Ovary (tissue), 7 donors: ENCODE measurements at regions not wholly inside any gene's neighbourhood (a gene's known extent, or its start where the extent isn't known, plus 50 kb on each side); places are given as distances from the start of the nearest gene placed in this dataset.

Source experiments
- DNase-seq, 5 donors: peaks; one replicate each; pipeline ENCODE4 v3.0.0-alpha.2; 2019 to 2020
- H3K27ac ChIP-seq, 2 donors: fragments of 200-600 bp; one replicate each; pipeline versions ENCODE4 v1.5.1 to v1.8.0; 2019 to 2022
- H3K27me3 ChIP-seq: fragments of 200-600 bp; one replicate; pipeline ENCODE4 v1.8.0; 2022
- H3K36me3 ChIP-seq: fragments of 200-600 bp; sonication (generic); one replicate; pipeline ENCODE4 v1.5.1; 2019
- H3K4me1 ChIP-seq: one replicate; pipeline ENCODE4 v1.8.1; 2013; ENCODE audit warnings: mild to moderate bottlenecking, moderate library complexity; ENCODE audit not compliant: insufficient read depth
- H3K4me3 ChIP-seq: fragments of 200-600 bp; sonication (generic); one replicate; pipeline ENCODE4 v1.5.1; 2017
- H3K9me3 ChIP-seq, 2 donors: fragments of 200-600 bp in 1 of 2; sonication (generic) in 1 of 2; one replicate each; pipeline versions ENCODE4 v1.5.1 to v1.8.1; 2013 to 2019; ENCODE audit warnings: mild to moderate bottlenecking in 1 of 2, moderate library complexity in 1 of 2
- CTCF ChIP-seq, 3 donors: fragments of 450-650 bp in 2 of 3; fragments of 200-600 bp in 1 of 3; IDR thresholded peaks; one replicate each; pipeline versions ENCODE4 v1.5.1 to v1.8.0; 2016 to 2022; ENCODE audit warnings: antibody characterized with exemption in 3 of 3, mild to moderate bottlenecking in 1 of 3
- EP300 ChIP-seq: sonication (generic); formaldehyde crosslinking; IDR thresholded peaks from one replicate; pipeline ENCODE4 v1.6.1; 2017; ENCODE audit warnings: antibody characterized with exemption
- POLR2A ChIP-seq: fragments of 450-650 bp; IDR thresholded peaks from one replicate; pipeline ENCODE4 v1.6.1; 2017; ENCODE audit warnings: antibody characterized with exemption, mild to moderate bottlenecking, moderate library complexity
- WGBS, 3 donors: extraction: QIAGEN DNeasy Blood & Tissue Kit in 1 of 3; methylation state at CpG; one replicate each; pipeline versions ENCODE4 v1.1.5 to v1.1.7; 2013 to 2017; 5-methylcytosine and 5-hydroxymethylcytosine counted together
- intact Hi-C, 4 donors: fragments of 100-400 bp; cut with DNase I; formaldehyde crosslinking; loops; one replicate each; pipeline versions ENCODE4 v1.11.0 to v1.15.1; 2022 to 2023
- donor health status: DM: no; HTN: no; CAD: no; lungs with moderate emphysema.
- donor health status: DM: no; HTN: no; CAD: no.
- donor health status: Bipolar disorder and iron deficiency.
- donor health status: DM: no; HTN: no; CAD: no.
- donor health status: DM: yes; HTN: yes; CAD: no.

- no peak for DNase-seq
- no peak overlapping the region for H3K27ac ChIP-seq
- H3K9me3 ChIP-seq, result no peaks in the 10 kb centered on the region
- H3K4me3 ChIP-seq, result no peak overlapping the region
- H3K36me3 ChIP-seq, result no peaks in the 10 kb centered on the region
- TF ChIP-seq POLR2A, result no peak
- 57 to 69% (median 63%) methylated on average over 10 of the region's 10 CpGs for WGBS, 3 donors
- H3K27me3 ChIP-seq, result no peaks in the 10 kb centered on the region
- H3K4me1 ChIP-seq, result no peaks in the 10 kb centered on the region
- intact Hi-C loops, result loop anchor here in 1 of 4 donors (1.0 kb wide), 1 partner anchor 28 kb away; no protein-coding TSS in a partner anchor
Observed at GRCh38 chr9:86598411-86599239, 244.4 kb upstream of the TUT7 start.

- no peaks in the 10 kb centered on the region for H3K36me3 ChIP-seq
- no peak overlapping the region for H3K27ac ChIP-seq
- WGBS, 3 donors, result 91 to 95% (median 93%) methylated on average over 10 of the region's 10 CpGs
- no peaks in the 10 kb centered on the region for H3K9me3 ChIP-seq
- intact Hi-C loops, result no loop called here
- H3K4me3 ChIP-seq, result no peak overlapping the region
- H3K4me1 ChIP-seq, result no peaks in the 10 kb centered on the region
- no peaks in the 10 kb centered on the region for H3K27me3 ChIP-seq
- no peak for DNase-seq
- TF ChIP-seq CTCF (IDR thresholded peaks at IDR 0.05) (no peak), POLR2A (no peak), EP300 (no peak)
Observed at GRCh38 chr9:86594724-86595123, 240.5 kb upstream of the TUT7 start.

GRCh38 chr9:86591472-86591871 is 237.3 kb upstream of the TUT7 start:
- Histone ChIP-seq H3K9me3 (no peaks in the 10 kb centered on the region), H3K27ac (no peak overlapping the region), H3K27me3 (no peaks in the 10 kb centered on the region), H3K4me3 (no peak overlapping the region), H3K36me3 (no peaks in the 10 kb centered on the region), H3K4me1 (no peaks in the 10 kb centered on the region)
- WGBS, 3 donors, result 86 to 96% (median 95%) methylated on average over 4 of the region's 4 CpGs
- DNase-seq, result no peak
- TF ChIP-seq POLR2A, result no peak
- TF ChIP-seq EP300, result no peak
- TF ChIP-seq CTCF (IDR thresholded peaks at IDR 0.05), result no peak
- intact Hi-C loops, result no loop called here

- H3K27ac ChIP-seq, result no peak overlapping the region
- DNase-seq, result no peak
- H3K9me3 ChIP-seq, result no peaks in the 10 kb centered on the region
- WGBS, 3 donors, result 79 to 86% (median 80%) methylated on average over 11 of the region's 11 CpGs
- H3K36me3 ChIP-seq, result no peaks in the 10 kb centered on the region
- no peaks in the 10 kb centered on the region for H3K4me1 ChIP-seq
- TF ChIP-seq EP300 (no peak), CTCF (IDR thresholded peaks at IDR 0.05) (no peak), POLR2A (no peak)
- intact Hi-C loops, result no loop called here
- no peak overlapping the region for H3K4me3 ChIP-seq
- H3K27me3 ChIP-seq, result no peaks in the 10 kb centered on the region
Observed at GRCh38 chr9:86589730-86590129, 235.5 kb upstream of the TUT7 start.

- 90 to 92% (median 92%) methylated on average over 6 of the region's 6 CpGs for WGBS, 3 donors
- intact Hi-C loops, result no loop called here
- no peaks in the 10 kb centered on the region for H3K36me3 ChIP-seq
- DNase-seq, result no peak
- H3K4me3 ChIP-seq, result no peak overlapping the region
- no peaks in the 10 kb centered on the region for H3K4me1 ChIP-seq
- H3K27ac ChIP-seq, result no peak overlapping the region
- no peaks in the 10 kb centered on the region for H3K27me3 ChIP-seq
- TF ChIP-seq EP300, result no peak
- TF ChIP-seq POLR2A, result no peak
- no peak for TF ChIP-seq CTCF (IDR thresholded peaks at IDR 0.05)
- H3K9me3 ChIP-seq, result no peaks in the 10 kb centered on the region
Observed at GRCh38 chr9:86589273-86589672, 235.1 kb upstream of the TUT7 start.
